Left ventricle myocardium inferior (tissue), 1 donor: ENCODE measurements at regions not wholly inside any gene's neighbourhood (a gene's known extent, or its start where the extent isn't known, plus 50 kb on each side); places are given as distances from the start of the nearest gene placed in this dataset.
"Not testable (repeated sequence)": the region's sequence is repeated elsewhere in the genome, so short reads cannot be mapped to it uniquely, and the experiment has no call there.

ENCODE experiments used
- DNase-seq: peaks from one replicate; pipeline ENCODE4 v3.0.0-alpha.2; 2020
- H3K27ac ChIP-seq: fragments of 200-600 bp; replicated peaks from 2 replicates; pipeline ENCODE4 v1.8.0; 2021
- H3K27me3 ChIP-seq: fragments of 200-600 bp; 2 replicates; pipeline ENCODE4 v1.8.0; 2021; ENCODE audit warnings: low read depth
- H3K36me3 ChIP-seq: fragments of 200-600 bp; 2 replicates; pipeline ENCODE4 v1.8.0; 2021
- H3K4me1 ChIP-seq: fragments of 200-600 bp; 2 replicates; pipeline ENCODE4 v1.8.0; 2021
- H3K4me3 ChIP-seq: fragments of 200-600 bp; 2 replicates; pipeline ENCODE4 v1.8.0; 2021; ENCODE audit warnings: mild to moderate bottlenecking, moderate library complexity
- H3K9me3 ChIP-seq: fragments of 200-600 bp; replicated peaks from 2 replicates; pipeline ENCODE4 v1.8.0; 2021
- intact Hi-C: fragments of 100-400 bp; cut with micrococcal nuclease; formaldehyde crosslinking; loops from one replicate; pipeline ENCODE4 v1.11.0; 2022
- TF ChIP-seq, protein P1 (sequence below): fragments of 200-600 bp; IDR thresholded peaks from 2 replicates; pipeline ENCODE4 v1.8.0; 2021; ENCODE audit warnings: antibody characterized with exemption, mild to moderate bottlenecking, borderline replicate concordance
- donor health status: DM: no; HTN: yes; CAD: no; lungs with severe emphysema.

DNA sequence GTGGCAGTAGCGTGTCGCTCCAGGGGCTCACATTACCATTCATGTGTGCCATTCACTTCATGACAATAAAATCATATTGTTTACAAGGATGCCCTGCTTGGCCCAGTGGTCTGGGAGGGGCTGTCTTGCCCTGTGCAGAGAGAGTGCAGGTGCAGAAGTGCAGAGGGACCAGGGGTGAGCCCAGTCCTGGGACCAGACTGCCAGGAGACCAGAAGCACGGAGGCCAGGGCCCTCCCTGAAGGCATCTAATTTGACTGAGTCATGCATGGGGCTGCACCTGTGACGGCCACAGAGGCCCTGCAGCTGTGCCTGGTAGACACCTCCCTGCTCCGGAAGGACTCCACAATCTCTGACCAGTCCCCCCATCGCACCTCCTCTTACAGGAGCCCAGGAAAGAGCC lies 164.4 kb upstream of the FOXD4L5 start:
- Histone ChIP-seq H3K36me3 (no peaks in the 10 kb centered on the region), H3K4me1 (no peaks in the 10 kb centered on the region), H3K4me3 (no peak overlapping the region), H3K27me3 (no peaks in the 10 kb centered on the region), H3K9me3 (no peaks in the 10 kb centered on the region), H3K27ac (no peak overlapping the region)
- TF ChIP-seq, protein P1, sequence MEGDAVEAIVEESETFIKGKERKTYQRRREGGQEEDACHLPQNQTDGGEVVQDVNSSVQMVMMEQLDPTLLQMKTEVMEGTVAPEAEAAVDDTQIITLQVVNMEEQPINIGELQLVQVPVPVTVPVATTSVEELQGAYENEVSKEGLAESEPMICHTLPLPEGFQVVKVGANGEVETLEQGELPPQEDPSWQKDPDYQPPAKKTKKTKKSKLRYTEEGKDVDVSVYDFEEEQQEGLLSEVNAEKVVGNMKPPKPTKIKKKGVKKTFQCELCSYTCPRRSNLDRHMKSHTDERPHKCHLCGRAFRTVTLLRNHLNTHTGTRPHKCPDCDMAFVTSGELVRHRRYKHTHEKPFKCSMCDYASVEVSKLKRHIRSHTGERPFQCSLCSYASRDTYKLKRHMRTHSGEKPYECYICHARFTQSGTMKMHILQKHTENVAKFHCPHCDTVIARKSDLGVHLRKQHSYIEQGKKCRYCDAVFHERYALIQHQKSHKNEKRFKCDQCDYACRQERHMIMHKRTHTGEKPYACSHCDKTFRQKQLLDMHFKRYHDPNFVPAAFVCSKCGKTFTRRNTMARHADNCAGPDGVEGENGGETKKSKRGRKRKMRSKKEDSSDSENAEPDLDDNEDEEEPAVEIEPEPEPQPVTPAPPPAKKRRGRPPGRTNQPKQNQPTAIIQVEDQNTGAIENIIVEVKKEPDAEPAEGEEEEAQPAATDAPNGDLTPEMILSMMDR = no peak
- intact Hi-C loops = no loop called here
- DNase-seq = no peak

DNA sequence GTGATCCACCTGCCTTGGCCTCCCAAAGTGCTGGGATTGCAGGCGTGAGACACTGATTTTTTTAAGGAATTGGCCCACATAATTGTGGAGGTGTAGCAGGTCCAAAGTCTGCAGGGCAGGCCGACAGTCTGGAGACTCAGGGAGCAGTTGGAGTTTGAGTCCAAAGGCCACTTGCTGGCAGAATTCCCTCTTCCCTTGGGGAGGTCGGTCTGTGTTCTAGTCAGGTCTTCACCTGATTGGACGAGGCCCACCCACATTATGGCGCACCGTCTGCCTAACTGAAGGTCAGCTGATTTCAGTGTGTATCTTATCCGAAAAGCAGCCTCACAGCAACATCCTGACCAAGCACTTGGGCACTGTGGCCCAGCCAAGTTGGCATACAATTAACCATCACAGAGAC lies 162.1 kb upstream of the FOXD4L5 start:
- DNase-seq, H3K36me3 ChIP-seq, intact Hi-C loops, H3K9me3 ChIP-seq, H3K4me3 ChIP-seq, H3K27ac ChIP-seq, H3K27me3 ChIP-seq, H3K4me1 ChIP-seq: not testable (repeated sequence)

DNA sequence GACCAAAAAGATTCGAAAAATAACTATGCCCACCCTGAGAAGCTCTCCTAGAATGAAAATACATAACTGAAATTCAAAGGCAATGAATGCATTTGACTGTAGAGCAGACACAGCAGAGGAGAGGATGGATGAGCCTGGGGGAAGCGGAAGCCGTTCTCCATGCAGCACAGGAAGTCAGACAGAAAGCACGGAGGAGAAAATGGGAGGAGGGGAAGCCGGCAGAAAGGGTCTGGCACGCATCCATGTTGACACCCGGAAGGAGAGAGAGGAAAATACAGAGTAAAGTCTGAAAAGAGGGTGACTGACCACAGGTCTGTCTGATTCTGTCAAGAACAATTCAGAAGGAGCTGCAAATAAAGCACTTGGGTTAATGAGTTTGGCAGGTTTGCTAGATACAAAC lies 161.0 kb upstream of the FOXD4L5 start:
- H3K27me3 ChIP-seq, intact Hi-C loops: not testable (repeated sequence)

DNA sequence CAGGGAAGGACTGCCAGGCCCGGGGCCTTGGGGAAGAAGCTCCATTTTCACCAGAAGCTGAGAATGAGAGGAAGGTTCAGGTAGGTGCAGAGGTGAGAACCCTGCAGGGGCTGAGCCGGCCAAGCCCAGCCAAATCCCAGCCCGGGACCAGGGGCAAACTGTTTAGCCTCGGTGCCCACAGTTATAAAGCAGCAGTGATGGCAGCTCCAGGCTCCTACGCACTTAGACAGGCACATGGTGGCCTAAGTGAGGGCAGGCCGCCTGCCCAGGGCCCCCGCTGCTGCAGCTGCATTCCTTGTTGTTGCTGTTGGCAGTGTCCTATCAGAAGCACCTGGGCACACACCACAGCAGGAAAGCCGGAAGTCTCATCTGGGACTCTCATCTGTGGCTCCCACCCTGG lies 159.9 kb upstream of the FOXD4L5 start:
- no peaks in the 10 kb centered on the region for H3K4me1 ChIP-seq
- TF ChIP-seq, protein P1 = no peak
- H3K36me3 ChIP-seq = no peaks in the 10 kb centered on the region
- H3K27me3 ChIP-seq = no peaks in the 10 kb centered on the region
- H3K9me3 ChIP-seq = no peaks in the 10 kb centered on the region
- DNase-seq = no peak
- no peak overlapping the region for H3K27ac ChIP-seq
- H3K4me3 ChIP-seq = no peak overlapping the region
- intact Hi-C loops = no loop called here

More for the DNA sequence above, 161.0 kb upstream of the FOXD4L5 start:
- H3K27ac ChIP-seq, H3K4me1 ChIP-seq, DNase-seq, H3K9me3 ChIP-seq, H3K36me3 ChIP-seq, H3K4me3 ChIP-seq: not testable (repeated sequence)

DNA sequence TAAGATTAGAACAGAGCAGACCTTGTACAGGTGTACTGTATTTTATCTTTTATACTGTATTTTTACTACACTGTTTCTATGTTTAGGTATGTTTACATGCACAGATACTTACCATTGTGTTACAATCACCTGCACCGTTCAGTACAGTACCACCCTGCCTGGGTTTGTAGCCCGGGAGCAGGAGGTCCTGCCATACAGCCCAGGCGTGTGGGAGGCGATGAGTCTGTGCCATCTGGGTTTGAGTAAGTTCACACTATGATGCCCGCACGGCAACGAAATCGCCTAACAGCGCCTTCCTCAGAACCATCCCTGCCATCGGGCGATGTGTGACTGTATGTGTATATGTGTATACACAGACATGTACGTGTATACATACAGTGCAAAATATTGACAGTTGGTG lies 157.1 kb upstream of the FOXD4L5 start:
- H3K36me3 ChIP-seq, intact Hi-C loops, DNase-seq: not testable (repeated sequence)

DNA sequence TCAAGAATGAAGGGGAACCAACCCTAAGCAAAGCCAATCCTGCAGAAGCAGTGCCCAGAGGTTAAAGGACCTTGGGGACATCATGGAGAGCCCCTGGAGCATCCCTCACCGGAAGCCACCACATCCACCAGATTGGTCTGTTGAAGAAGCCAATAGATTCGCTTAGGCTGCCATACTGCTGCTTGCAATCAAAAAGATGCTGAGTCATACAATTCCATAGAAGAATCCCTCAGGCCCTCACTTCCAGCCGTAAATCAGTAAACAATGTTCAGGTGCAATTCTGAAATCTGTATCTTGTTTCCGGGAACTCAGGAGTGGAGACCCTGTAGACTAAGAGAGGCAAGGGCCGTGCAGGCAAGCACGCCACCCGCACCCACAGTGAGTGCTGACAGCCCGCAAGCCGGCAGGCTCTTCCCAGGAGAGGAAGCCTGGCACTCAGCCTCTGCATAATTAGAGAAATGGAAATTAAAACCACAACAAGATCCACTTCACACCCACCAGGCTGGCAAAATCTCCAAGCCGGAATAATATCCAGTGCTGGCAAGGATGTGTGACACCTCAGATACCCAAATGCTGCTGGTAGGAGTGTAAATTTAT lies 156.4 kb upstream of the FOXD4L5 start:
- H3K27ac ChIP-seq, intact Hi-C loops, H3K27me3 ChIP-seq: not testable (repeated sequence)

More for the DNA sequence above, 157.1 kb upstream of the FOXD4L5 start:
- not testable (repeated sequence) for H3K27ac ChIP-seq, H3K27me3 ChIP-seq, H3K4me3 ChIP-seq, H3K4me1 ChIP-seq, H3K9me3 ChIP-seq

DNA sequence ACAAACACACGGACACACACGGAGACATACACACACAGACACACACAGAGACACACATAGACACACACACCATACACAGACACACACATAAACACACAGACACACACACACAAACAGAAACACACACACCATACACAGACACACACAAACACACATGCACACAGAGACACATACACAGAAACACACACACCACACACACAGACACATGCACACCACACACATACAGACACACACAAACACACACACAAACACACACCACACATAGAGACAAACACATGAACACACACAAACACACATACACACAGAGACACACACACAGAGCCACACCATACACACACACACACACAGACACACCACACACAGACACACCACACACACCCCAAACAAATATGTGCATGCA lies 152.7 kb upstream of the FOXD4L5 start:
- Histone ChIP-seq H3K4me3 (no peak overlapping the region), H3K4me1 (no peaks in the 10 kb centered on the region), H3K9me3 (no peaks in the 10 kb centered on the region), H3K27ac (no peak overlapping the region), H3K36me3 (no peaks in the 10 kb centered on the region), H3K27me3 (no peaks in the 10 kb centered on the region)
- intact Hi-C loops = no loop called here
- no peak for DNase-seq
- TF ChIP-seq, protein P1 = no peak

More for the DNA sequence above, 156.4 kb upstream of the FOXD4L5 start:
- H3K4me3 ChIP-seq, H3K9me3 ChIP-seq, DNase-seq, H3K36me3 ChIP-seq, H3K4me1 ChIP-seq: not testable (repeated sequence)

DNA sequence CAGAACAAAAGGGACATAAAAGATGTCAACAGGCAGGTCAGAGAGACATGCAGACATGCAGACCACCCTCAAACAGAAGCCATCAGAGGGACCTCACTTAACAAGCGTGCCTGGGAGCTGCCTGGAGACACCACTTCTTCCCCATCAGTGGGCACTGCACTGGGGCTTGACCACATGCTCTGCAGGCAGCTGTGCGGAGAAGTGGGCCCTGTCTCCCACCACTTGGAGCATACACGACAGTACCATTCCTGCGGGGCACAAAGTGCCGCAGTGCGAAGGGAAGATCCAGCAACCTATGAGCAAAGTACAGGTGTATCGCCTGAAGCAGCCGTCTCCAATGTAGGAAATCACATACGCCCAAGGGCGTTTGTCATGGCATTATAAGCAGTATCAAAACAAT lies 150.5 kb upstream of the FOXD4L5 start:
- intact Hi-C loops = no loop called here
- TF ChIP-seq, protein P1 = no peak

More for the DNA sequence above, 150.5 kb upstream of the FOXD4L5 start:
- no peaks in the 10 kb centered on the region for H3K9me3 ChIP-seq
- H3K27ac ChIP-seq = no peak overlapping the region
- no peak overlapping the region for H3K4me3 ChIP-seq
- H3K36me3 ChIP-seq = no peaks in the 10 kb centered on the region
- no peak for DNase-seq
- H3K4me1 ChIP-seq = no peaks in the 10 kb centered on the region
- H3K27me3 ChIP-seq = no peaks in the 10 kb centered on the region
